ENCODE measurements at regions not wholly inside any gene's neighbourhood (a gene's known extent, or its start where the extent isn't known, plus 50 kb on each side); places are given as distances from the start of the nearest gene placed in this dataset.

- TF ChIP-seq, protein P1, sequence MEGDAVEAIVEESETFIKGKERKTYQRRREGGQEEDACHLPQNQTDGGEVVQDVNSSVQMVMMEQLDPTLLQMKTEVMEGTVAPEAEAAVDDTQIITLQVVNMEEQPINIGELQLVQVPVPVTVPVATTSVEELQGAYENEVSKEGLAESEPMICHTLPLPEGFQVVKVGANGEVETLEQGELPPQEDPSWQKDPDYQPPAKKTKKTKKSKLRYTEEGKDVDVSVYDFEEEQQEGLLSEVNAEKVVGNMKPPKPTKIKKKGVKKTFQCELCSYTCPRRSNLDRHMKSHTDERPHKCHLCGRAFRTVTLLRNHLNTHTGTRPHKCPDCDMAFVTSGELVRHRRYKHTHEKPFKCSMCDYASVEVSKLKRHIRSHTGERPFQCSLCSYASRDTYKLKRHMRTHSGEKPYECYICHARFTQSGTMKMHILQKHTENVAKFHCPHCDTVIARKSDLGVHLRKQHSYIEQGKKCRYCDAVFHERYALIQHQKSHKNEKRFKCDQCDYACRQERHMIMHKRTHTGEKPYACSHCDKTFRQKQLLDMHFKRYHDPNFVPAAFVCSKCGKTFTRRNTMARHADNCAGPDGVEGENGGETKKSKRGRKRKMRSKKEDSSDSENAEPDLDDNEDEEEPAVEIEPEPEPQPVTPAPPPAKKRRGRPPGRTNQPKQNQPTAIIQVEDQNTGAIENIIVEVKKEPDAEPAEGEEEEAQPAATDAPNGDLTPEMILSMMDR (IDR thresholded peaks at IDR 0.05) = no peak
- no peak for TF ChIP-seq POLR2A (IDR thresholded peaks at IDR 0.05)
Measured at GRCh38 chrX:25096522-25097045, 80.8 kb upstream of the ARX start.
